A549 (cell line): ENCODE measurements at regions not wholly inside any gene's neighbourhood (a gene's known extent, or its start where the extent isn't known, plus 50 kb on each side); places are given as distances from the start of the nearest gene placed in this dataset.

Source experiments
- ATAC-seq, 2 experiments: fragments of 200-7000 bp in 1 of 2; fragments of >200 bp in 1 of 2; cut with Nextera tagmentation in 1 of 2; cut with Tn5 transposase in 1 of 2; 3 replicates each; pipeline versions ENCODE4 v1.8.0 to v1.9.1; 2018 to 2020; ENCODE audit warnings: mild to moderate bottlenecking in 1 of 2, moderate library complexity in 1 of 2
- CTCF ChIA-PET: fragments of 300-600 bp; sonication (Branson Sonifier 250); formaldehyde crosslinking; extraction: SDS; loops from one replicate; lab custom pipeline; 2021; ENCODE audit warnings: antibody characterized with exemption, inconsistent platforms; lab: Yijun Ruan, JAX
- POLR2A ChIA-PET: fragments of 350-600 bp; formaldehyde crosslinking; extraction: SDS; loops from one replicate; lab custom pipeline; 2021; ENCODE audit warnings: antibody characterized with exemption, inconsistent platforms; lab: Yijun Ruan, JAX
- DNase-seq, 2 experiments: peaks; one replicate each; pipeline versions ENCODE4 v3.0.0 to v3.0.0-alpha.2; 2011 to 2016; ENCODE audit warnings: low read depth in 1 of 2, low spot score in 1 of 2
- FAIRE-seq: peaks from 2 replicates; lab custom pipeline; 2011; peaks lifted over from hg19 to GRCh38; lab: Jason Lieb, UNC
- H3K27ac ChIP-seq, 2 experiments: fragments of >200 bp; sonication (Bioruptor Twin); formaldehyde crosslinking; 3 replicates each; pipeline ENCODE4 v1.5.1; 2016 to 2017
- H3K4me1 ChIP-seq: fragments of >200 bp; sonication (Bioruptor Twin); formaldehyde crosslinking; 3 replicates; pipeline ENCODE4 v1.6.1; 2016
- H3K4me2 ChIP-seq: fragments of >200 bp; sonication (Bioruptor Twin); formaldehyde crosslinking; 3 replicates; pipeline ENCODE4 v1.6.1; 2016
- H3K4me3 ChIP-seq: fragments of >200 bp; sonication (Bioruptor Twin); formaldehyde crosslinking; 3 replicates; pipeline ENCODE4 v1.5.1; 2016
- H3K9me3 ChIP-seq: fragments of >200 bp; sonication (Bioruptor Twin); formaldehyde crosslinking; 3 replicates; pipeline ENCODE4 v1.6.1; 2016
- BHLHE40 ChIP-seq: IDR thresholded peaks from 2 replicates; pipeline ENCODE4 v1.6.1; 2012; ENCODE audit warnings: low read depth, low read length, inconsistent platforms
- CBX2 ChIP-seq: fragments of 200-600 bp; sonication (generic); IDR thresholded peaks from 2 replicates; pipeline ENCODE4 v1.6.1; 2016; ENCODE audit warnings: low read depth, mild to moderate bottlenecking, borderline replicate concordance
- CBX8 ChIP-seq: fragments of 200-600 bp; sonication (generic); IDR thresholded peaks from 2 replicates; pipeline ENCODE4 v1.6.1; 2016
- CHD2 ChIP-seq: fragments of 150-350 bp; IDR thresholded peaks from 2 replicates; pipeline ENCODE4 v1.6.1; 2014; ENCODE audit warnings: low read length; ENCODE audit not compliant: partially characterized antibody
- EHF ChIP-seq: fragments of 250-450 bp; sonication (Bioruptor Pico); IDR thresholded peaks from 2 replicates; pipeline ENCODE4 v1.5.0; 2020; ENCODE audit warnings: mild to moderate bottlenecking
- EP300 ChIP-seq, 2 experiments: fragments of >200 bp; sonication (Bioruptor Twin); formaldehyde crosslinking; IDR thresholded peaks; 2 replicates in 1 of 2; 3 replicates in 1 of 2; pipeline ENCODE4 v1.6.1; 2016 to 2017
- FOXS1 ChIP-seq: fragments of 250-450 bp; sonication (Bioruptor Pico); IDR thresholded peaks from 2 replicates; pipeline ENCODE4 v1.5.0; 2020; ENCODE audit warnings: mild to moderate bottlenecking, moderate library complexity
- HES2 ChIP-seq: fragments of >200 bp; sonication (Bioruptor Twin); formaldehyde crosslinking; IDR thresholded peaks from 2 replicates; pipeline ENCODE4 v1.6.1; 2016
- HEYL ChIP-seq: fragments of 250-450 bp; sonication (Bioruptor Pico); IDR thresholded peaks from 2 replicates; pipeline ENCODE4 v1.8.0; 2021; ENCODE audit warnings: mild to moderate bottlenecking, moderate library complexity
- HOXB5 ChIP-seq: fragments of 250-450 bp; sonication (Bioruptor Pico); IDR thresholded peaks from 2 replicates; pipeline ENCODE4 v1.5.0; 2020; ENCODE audit warnings: mild to moderate bottlenecking, moderate library complexity
- JUN ChIP-seq, 2 experiments: fragments of >200 bp; sonication (Bioruptor Twin); formaldehyde crosslinking; IDR thresholded peaks; 2 replicates in 1 of 2; 3 replicates in 1 of 2; pipeline ENCODE4 v1.6.1; 2016 to 2017
- JUNB ChIP-seq: fragments of >200 bp; sonication (Bioruptor Twin); formaldehyde crosslinking; IDR thresholded peaks from 2 replicates; pipeline ENCODE4 v1.6.1; 2016
- MYC ChIP-seq: IDR thresholded peaks from 2 replicates; pipeline ENCODE4 v1.6.1; 2012; ENCODE audit warnings: mild to moderate bottlenecking, inconsistent platforms, low read length, improper control_type of control experiment, borderline replicate concordance
- NPAS2 ChIP-seq: fragments of 250-450 bp; sonication (Bioruptor Pico); IDR thresholded peaks from 2 replicates; pipeline ENCODE4 v1.8.0; 2022; ENCODE audit warnings: mild to moderate bottlenecking, moderate library complexity, borderline replicate concordance
- RARB ChIP-seq: fragments of 250-450 bp; sonication (Bioruptor Pico); IDR thresholded peaks from 2 replicates; pipeline ENCODE4 v1.8.0; 2021; ENCODE audit warnings: mild to moderate bottlenecking, moderate library complexity
- REST ChIP-seq: fragments of 200-600 bp; sonication (generic); IDR thresholded peaks from 2 replicates; pipeline ENCODE4 v1.6.1; 2016; ENCODE audit warnings: antibody characterized with exemption, mild to moderate bottlenecking, moderate library complexity
- RFX5 ChIP-seq: fragments of 450-650 bp; IDR thresholded peaks from 2 replicates; pipeline ENCODE4 v1.7.1; 2014; ENCODE audit warnings: antibody characterized with exemption, mild to moderate bottlenecking, moderate library complexity
- RNF2 ChIP-seq: fragments of 200-600 bp; sonication (generic); IDR thresholded peaks from 2 replicates; pipeline ENCODE4 v1.6.1; 2016; ENCODE audit warnings: low read depth, mild to moderate bottlenecking, antibody characterized with exemption, moderate library complexity, borderline replicate concordance
- SMC3 ChIP-seq: fragments of >200 bp; sonication (Bioruptor Twin); formaldehyde crosslinking; IDR thresholded peaks from 3 replicates; pipeline ENCODE4 v1.6.1; 2018; ENCODE audit warnings: inconsistent platforms
- SREBF2 ChIP-seq: fragments of 450-650 bp; IDR thresholded peaks from 2 replicates; pipeline ENCODE4 v1.6.1; 2014; ENCODE audit warnings: mild to moderate bottlenecking, moderate library complexity
- TP53 ChIP-seq: fragments of 250-450 bp; sonication (Bioruptor Pico); IDR thresholded peaks from 2 replicates; pipeline ENCODE4 v1.5.0; 2021; ENCODE audit warnings: mild to moderate bottlenecking, moderate library complexity
- ZFP36 ChIP-seq: fragments of 450-650 bp; IDR thresholded peaks from 2 replicates; pipeline ENCODE4 v1.6.1; 2014; ENCODE audit warnings: borderline replicate concordance; ENCODE audit not compliant: partially characterized antibody
- ZNF302 ChIP-seq: fragments of 250-450 bp; sonication (Bioruptor Pico); IDR thresholded peaks from 2 replicates; pipeline ENCODE4 v1.9.0; 2021; ENCODE audit warnings: inconsistent platforms, mild to moderate bottlenecking, moderate library complexity
- WGBS: methylation state at CpG from one replicate; pipeline ENCODE4 v1.1.6; 2017; ENCODE audit errors: missing lambda C conversion rate; 5-methylcytosine and 5-hydroxymethylcytosine counted together
- TF ChIP-seq, protein P1 (sequence below): fragments of 250-450 bp; sonication (Bioruptor Pico); IDR thresholded peaks from 2 replicates; pipeline ENCODE4 v1.5.0; 2020; ENCODE audit warnings: low read depth, mild to moderate bottlenecking, moderate library complexity
- TF ChIP-seq, protein P2 (sequence below): IDR thresholded peaks from 2 replicates; pipeline ENCODE4 v1.6.1; 2012; ENCODE audit warnings: low read depth, borderline replicate concordance
- TF ChIP-seq, protein P3 (sequence below): fragments of >200 bp; sonication (Bioruptor Twin); formaldehyde crosslinking; IDR thresholded peaks from 3 replicates; pipeline ENCODE4 v1.6.1; 2016
- TF ChIP-seq, protein P4 (sequence below): fragments of >200 bp; sonication (Bioruptor Twin); formaldehyde crosslinking; IDR thresholded peaks from 3 replicates; pipeline ENCODE4 v1.5.1; 2016
- TF ChIP-seq, protein P5 (sequence below): fragments of 150-350 bp; IDR thresholded peaks from 2 replicates; pipeline ENCODE4 v1.6.1; 2014; ENCODE audit warnings: low read depth, mild to moderate bottlenecking, low read length
- TF ChIP-seq, protein P6 (sequence below): IDR thresholded peaks from 2 replicates; pipeline ENCODE4 v1.6.1; 2012

GRCh38 chr13:74258961-74259360, 124.8 kb upstream of the KLF12 start:
- Histone ChIP-seq H3K4me3 (no peak overlapping the region), H3K4me2 (no peak overlapping the region), H3K27ac (no peak overlapping the region), H3K9me3 (peaks cover 2% of the 10 kb centered on the region; the same call in 1 of the 3 replicates), H3K4me1 (no peaks in the 10 kb centered on the region)
- ChIA-PET POLR2A (no interaction called here), CTCF (no interaction called here)
- ATAC-seq (no peak), DNase-seq (no peak), FAIRE-seq (no peak)
- 40% methylated on average over 4 of the region's 4 CpGs for WGBS
- TF ChIP-seq, protein P1, sequence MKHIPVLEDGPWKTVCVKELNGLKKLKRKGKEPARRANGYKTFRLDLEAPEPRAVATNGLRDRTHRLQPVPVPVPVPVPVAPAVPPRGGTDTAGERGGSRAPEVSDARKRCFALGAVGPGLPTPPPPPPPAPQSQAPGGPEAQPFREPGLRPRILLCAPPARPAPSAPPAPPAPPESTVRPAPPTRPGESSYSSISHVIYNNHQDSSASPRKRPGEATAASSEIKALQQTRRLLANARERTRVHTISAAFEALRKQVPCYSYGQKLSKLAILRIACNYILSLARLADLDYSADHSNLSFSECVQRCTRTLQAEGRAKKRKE, result no peak
- TF ChIP-seq, protein P2, sequence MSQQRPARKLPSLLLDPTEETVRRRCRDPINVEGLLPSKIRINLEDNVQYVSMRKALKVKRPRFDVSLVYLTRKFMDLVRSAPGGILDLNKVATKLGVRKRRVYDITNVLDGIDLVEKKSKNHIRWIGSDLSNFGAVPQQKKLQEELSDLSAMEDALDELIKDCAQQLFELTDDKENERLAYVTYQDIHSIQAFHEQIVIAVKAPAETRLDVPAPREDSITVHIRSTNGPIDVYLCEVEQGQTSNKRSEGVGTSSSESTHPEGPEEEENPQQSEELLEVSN, result no peak
- TF ChIP-seq RARB (CRISPR knock-in tag), result no peak
- TF ChIP-seq JUNB, result no peak
- TF ChIP-seq HOXB5, result no peak
- no peak for TF ChIP-seq FOXS1 (CRISPR knock-in tag)
- TF ChIP-seq, protein P3, sequence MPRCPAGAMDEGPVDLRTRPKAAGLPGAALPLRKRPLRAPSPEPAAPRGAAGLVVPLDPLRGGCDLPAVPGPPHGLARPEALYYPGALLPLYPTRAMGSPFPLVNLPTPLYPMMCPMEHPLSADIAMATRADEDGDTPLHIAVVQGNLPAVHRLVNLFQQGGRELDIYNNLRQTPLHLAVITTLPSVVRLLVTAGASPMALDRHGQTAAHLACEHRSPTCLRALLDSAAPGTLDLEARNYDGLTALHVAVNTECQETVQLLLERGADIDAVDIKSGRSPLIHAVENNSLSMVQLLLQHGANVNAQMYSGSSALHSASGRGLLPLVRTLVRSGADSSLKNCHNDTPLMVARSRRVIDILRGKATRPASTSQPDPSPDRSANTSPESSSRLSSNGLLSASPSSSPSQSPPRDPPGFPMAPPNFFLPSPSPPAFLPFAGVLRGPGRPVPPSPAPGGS, result no peak
- no peak for TF ChIP-seq REST
- TF ChIP-seq CBX8, result no peak
- TF ChIP-seq ZNF302 (CRISPR knock-in tag), result no peak
- TF ChIP-seq, protein P4, sequence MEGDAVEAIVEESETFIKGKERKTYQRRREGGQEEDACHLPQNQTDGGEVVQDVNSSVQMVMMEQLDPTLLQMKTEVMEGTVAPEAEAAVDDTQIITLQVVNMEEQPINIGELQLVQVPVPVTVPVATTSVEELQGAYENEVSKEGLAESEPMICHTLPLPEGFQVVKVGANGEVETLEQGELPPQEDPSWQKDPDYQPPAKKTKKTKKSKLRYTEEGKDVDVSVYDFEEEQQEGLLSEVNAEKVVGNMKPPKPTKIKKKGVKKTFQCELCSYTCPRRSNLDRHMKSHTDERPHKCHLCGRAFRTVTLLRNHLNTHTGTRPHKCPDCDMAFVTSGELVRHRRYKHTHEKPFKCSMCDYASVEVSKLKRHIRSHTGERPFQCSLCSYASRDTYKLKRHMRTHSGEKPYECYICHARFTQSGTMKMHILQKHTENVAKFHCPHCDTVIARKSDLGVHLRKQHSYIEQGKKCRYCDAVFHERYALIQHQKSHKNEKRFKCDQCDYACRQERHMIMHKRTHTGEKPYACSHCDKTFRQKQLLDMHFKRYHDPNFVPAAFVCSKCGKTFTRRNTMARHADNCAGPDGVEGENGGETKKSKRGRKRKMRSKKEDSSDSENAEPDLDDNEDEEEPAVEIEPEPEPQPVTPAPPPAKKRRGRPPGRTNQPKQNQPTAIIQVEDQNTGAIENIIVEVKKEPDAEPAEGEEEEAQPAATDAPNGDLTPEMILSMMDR, result no peak
- TF ChIP-seq EHF (CRISPR knock-in tag), result no peak
- TF ChIP-seq BHLHE40, result no peak
- TF ChIP-seq, protein P5, sequence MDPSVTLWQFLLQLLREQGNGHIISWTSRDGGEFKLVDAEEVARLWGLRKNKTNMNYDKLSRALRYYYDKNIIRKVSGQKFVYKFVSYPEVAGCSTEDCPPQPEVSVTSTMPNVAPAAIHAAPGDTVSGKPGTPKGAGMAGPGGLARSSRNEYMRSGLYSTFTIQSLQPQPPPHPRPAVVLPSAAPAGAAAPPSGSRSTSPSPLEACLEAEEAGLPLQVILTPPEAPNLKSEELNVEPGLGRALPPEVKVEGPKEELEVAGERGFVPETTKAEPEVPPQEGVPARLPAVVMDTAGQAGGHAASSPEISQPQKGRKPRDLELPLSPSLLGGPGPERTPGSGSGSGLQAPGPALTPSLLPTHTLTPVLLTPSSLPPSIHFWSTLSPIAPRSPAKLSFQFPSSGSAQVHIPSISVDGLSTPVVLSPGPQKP, result no peak
- no peak for TF ChIP-seq SREBF2
- TF ChIP-seq TP53 (CRISPR knock-in tag), result no peak
- no peak for TF ChIP-seq EP300 (IDR thresholded peaks at IDR 0.05)
- TF ChIP-seq RNF2, result no peak

DNA sequence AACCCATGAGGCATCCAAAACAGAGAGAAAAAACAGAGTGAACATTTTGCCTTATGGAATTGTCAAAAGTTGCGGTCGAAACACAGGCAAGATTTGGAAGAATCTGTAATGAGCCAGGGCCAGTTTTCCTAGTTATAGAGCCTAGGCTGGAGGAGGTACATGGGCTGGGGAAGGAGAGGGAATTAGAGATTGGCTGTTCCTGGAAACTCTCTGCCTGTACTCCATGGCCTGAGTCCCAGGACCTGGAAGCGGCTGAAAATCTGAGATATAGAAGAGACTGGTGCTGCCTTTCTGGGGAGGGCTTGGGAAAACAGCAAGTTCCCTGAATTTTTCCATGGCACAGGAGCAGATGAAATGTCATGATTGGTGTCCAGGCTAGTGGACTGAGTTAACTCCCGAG, 122.8 kb upstream of the KLF12 start:
- no peak for ATAC-seq
- no peak overlapping the region for H3K4me3 ChIP-seq
- no peaks in the 10 kb centered on the region for H3K4me1 ChIP-seq
- no peak for FAIRE-seq
- POLR2A ChIA-PET, result no interaction called here
- H3K9me3 ChIP-seq, result no peaks in the 10 kb centered on the region
- no peak overlapping the region for H3K4me2 ChIP-seq
- CTCF ChIA-PET, result no interaction called here
- 82% methylated on average over 4 of the region's 4 CpGs for WGBS
- no peak overlapping the region for H3K27ac ChIP-seq
- DNase-seq, result no peak
- TF ChIP-seq NPAS2 (CRISPR knock-in tag), result no peak
- TF ChIP-seq HEYL (CRISPR knock-in tag), result no peak
- TF ChIP-seq SMC3, result no peak
- no peak for TF ChIP-seq CHD2
- TF ChIP-seq, protein P6, sequence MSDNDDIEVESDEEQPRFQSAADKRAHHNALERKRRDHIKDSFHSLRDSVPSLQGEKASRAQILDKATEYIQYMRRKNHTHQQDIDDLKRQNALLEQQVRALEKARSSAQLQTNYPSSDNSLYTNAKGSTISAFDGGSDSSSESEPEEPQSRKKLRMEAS, result no peak
- TF ChIP-seq, protein P1, result no peak
- TF ChIP-seq CBX2, result no peak
- TF ChIP-seq HES2, result no peak
- no peak for TF ChIP-seq ZFP36
- no peak for TF ChIP-seq FOXS1 (CRISPR knock-in tag)
- no peak for TF ChIP-seq HOXB5
- no peak for TF ChIP-seq JUN (IDR thresholded peaks at IDR 0.05)
- TF ChIP-seq RFX5, result no peak
- TF ChIP-seq MYC, result no peak
